OCI-LY7 (cell line): ENCODE measurements at regions not wholly inside any gene's neighbourhood (a gene's known extent, or its start where the extent isn't known, plus 50 kb on each side); places are given as distances from the start of the nearest gene placed in this dataset.

Experiments used
- CTCF ChIP-seq: fragments of 200-600 bp; sonication (generic); conservative IDR thresholded peaks from 2 replicates; pipeline ENCODE4 v1.5.1; 2014; ENCODE audit warnings: mild to moderate bottlenecking, antibody characterized with exemption, low read length, moderate library complexity, mixed read lengths
- EZH2phosphoT487 ChIP-seq: fragments of 200-600 bp; sonication (generic); IDR thresholded peaks from 2 replicates; pipeline ENCODE4 v1.6.1; 2018; ENCODE audit warnings: low read depth, borderline replicate concordance, mild to moderate bottlenecking, mixed run types, antibody characterized with exemption, low read length, moderate library complexity, mixed read lengths

DNA sequence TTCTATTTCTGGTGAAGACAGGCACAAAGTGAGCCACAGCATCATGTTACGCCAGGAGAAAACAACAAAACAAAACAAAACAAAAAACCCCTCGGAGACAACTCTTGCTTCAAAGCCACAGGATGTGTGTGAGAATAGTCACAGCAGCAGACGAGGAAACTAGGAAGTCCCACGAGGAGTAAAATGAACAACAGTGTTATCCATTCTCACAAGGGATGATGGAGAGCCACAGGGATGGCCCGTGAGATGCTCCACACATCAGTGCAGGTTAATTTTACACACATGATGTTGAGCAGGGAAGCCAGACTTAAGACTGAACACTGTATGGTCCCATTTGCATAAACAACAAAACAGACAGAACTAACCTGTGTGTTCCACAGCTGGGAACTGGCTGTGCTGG is 128.5 kb upstream of the TMEM18 start:
- TF ChIP-seq CTCF, result no peak
- TF ChIP-seq EZH2phosphoT487, result no peak
